Gastroesophageal sphincter (tissue), 4 donors: ENCODE measurements at regions not wholly inside any gene's neighbourhood (a gene's known extent, or its start where the extent isn't known, plus 50 kb on each side); places are given as distances from the start of the nearest gene placed in this dataset.

ENCODE experiments used
- ATAC-seq: fragments of 150-250 bp; one replicate; pipeline ENCODE4 v1.9.1; 2016; ENCODE audit warnings: mild to moderate bottlenecking, moderate library complexity
- H3K27ac ChIP-seq, 4 donors: fragments of 200-600 bp; sonication (generic) in 3 of 4; 1 replicate in 3 of 4; 2 replicates in 1 of 4; pipeline ENCODE4 v1.5.1; 2016 to 2019
- H3K27me3 ChIP-seq: fragments of 200-600 bp; sonication (generic); one replicate; pipeline ENCODE4 v1.5.1; 2019
- H3K36me3 ChIP-seq, 2 donors: fragments of 200-600 bp; sonication (generic); one replicate each; pipeline ENCODE4 v1.5.1; 2019; ENCODE audit warnings: control low read depth in 1 of 2
- H3K4me1 ChIP-seq, 3 donors: fragments of 200-600 bp; sonication (generic); 1 replicate in 2 of 3; 2 replicates in 1 of 3; pipeline ENCODE4 v1.5.1; 2016 to 2019; ENCODE audit warnings: control low read depth in 2 of 3
- H3K4me3 ChIP-seq, 2 donors: fragments of 200-600 bp; sonication (generic); one replicate each; pipeline ENCODE4 v1.5.1; 2019; ENCODE audit warnings: mild to moderate bottlenecking in 1 of 2, moderate library complexity in 1 of 2
- H3K9me3 ChIP-seq, 3 donors: fragments of 200-600 bp; sonication (generic); one replicate each; pipeline ENCODE4 v1.5.1; 2017 to 2019; ENCODE audit warnings: control low read depth in 2 of 3
- EP300 ChIP-seq: sonication (generic); formaldehyde crosslinking; IDR thresholded peaks from one replicate; pipeline ENCODE4 v1.6.1; 2017; ENCODE audit warnings: antibody characterized with exemption, mild to moderate bottlenecking
- POLR2A ChIP-seq, 2 donors: fragments of 450-650 bp; IDR thresholded peaks; one replicate each; pipeline ENCODE4 v1.6.1; 2017; ENCODE audit warnings: antibody characterized with exemption in 2 of 2, mild to moderate bottlenecking in 2 of 2, moderate library complexity in 1 of 2
- POLR2AphosphoS5 ChIP-seq: sonication (generic); formaldehyde crosslinking; IDR thresholded peaks from one replicate; pipeline ENCODE4 v1.6.1; 2017; ENCODE audit warnings: antibody characterized with exemption
- WGBS, 2 donors: methylation state at CpG; one replicate each; pipeline ENCODE4 v1.1.5; 2018; ENCODE audit warnings: low coverage in 1 of 2; 5-methylcytosine and 5-hydroxymethylcytosine counted together
- TF ChIP-seq, protein P1 (sequence below), 4 experiments: fragments of 200-600 bp in 2 of 4; fragments of 450-650 bp in 2 of 4; sonication (generic) in 1 of 4; IDR thresholded peaks; one replicate each; pipeline ENCODE4 v1.5.1; 2017 to 2019; ENCODE audit warnings: antibody characterized with exemption in 4 of 4, mild to moderate bottlenecking in 2 of 4, moderate library complexity in 2 of 4

DNA sequence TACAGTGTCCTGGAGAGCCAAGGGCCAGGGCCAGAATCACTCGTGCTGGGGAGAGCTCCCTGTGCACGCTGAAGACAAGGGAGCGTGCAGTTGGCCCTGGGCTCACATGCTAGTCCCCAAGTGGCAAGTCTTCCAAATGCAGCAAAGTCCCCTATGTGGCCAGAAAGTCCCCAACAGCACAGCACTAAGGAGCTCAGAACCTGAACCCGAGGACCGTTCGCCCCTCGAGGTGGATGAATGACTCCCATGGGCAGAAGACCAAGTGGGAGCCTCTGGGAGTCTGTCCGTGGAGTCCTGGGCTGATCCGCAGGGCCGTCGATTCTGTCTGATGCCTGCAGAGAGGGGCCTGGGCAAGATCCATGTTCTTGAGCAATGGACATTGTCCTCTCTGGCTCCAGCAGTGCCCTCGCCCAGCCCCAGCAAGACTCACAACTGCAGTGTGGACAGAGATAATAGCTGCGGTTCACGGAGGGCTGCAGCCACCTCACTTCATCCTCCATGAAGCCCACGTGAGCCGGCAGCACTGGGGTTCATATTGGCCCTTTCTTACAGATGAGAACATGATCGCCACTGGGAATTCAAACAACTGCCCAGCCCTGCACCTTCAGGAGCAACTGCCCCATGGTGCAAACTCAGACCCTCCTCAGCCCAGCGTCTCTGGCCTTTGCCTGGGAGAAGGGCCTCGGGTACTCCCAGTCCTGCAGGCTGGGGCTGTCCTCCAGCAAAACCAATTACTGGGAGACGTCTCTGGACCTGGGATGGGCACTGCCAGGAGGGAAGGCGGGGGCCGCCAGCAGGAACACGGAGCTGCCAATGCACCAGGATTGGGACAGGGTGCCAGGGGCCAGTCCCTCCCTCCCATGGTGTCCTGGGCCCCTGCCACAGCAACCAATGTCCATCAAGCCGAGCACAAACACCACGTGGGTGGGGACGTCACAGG, 243.7 kb downstream of the NPHP4 start:
- no peak overlapping the region for H3K27ac ChIP-seq
- no peaks in the 10 kb centered on the region for H3K9me3 ChIP-seq
- no peak for TF ChIP-seq POLR2AphosphoS5
- TF ChIP-seq, protein P1, sequence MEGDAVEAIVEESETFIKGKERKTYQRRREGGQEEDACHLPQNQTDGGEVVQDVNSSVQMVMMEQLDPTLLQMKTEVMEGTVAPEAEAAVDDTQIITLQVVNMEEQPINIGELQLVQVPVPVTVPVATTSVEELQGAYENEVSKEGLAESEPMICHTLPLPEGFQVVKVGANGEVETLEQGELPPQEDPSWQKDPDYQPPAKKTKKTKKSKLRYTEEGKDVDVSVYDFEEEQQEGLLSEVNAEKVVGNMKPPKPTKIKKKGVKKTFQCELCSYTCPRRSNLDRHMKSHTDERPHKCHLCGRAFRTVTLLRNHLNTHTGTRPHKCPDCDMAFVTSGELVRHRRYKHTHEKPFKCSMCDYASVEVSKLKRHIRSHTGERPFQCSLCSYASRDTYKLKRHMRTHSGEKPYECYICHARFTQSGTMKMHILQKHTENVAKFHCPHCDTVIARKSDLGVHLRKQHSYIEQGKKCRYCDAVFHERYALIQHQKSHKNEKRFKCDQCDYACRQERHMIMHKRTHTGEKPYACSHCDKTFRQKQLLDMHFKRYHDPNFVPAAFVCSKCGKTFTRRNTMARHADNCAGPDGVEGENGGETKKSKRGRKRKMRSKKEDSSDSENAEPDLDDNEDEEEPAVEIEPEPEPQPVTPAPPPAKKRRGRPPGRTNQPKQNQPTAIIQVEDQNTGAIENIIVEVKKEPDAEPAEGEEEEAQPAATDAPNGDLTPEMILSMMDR (IDR thresholded peaks at IDR 0.05): no peak
- TF ChIP-seq EP300: no peak
- TF ChIP-seq POLR2A (IDR thresholded peaks at IDR 0.05): no peak
- H3K4me1 ChIP-seq: peaks cover 0 to 15% (median 0%) of the 10 kb centered on the region in 3 donors
- peaks cover 79% of the 10 kb centered on the region for H3K27me3 ChIP-seq
- no peak for ATAC-seq
- WGBS, 2 donors: 60% methylated on average over 1 of the region's 26 CpGs; no CpG with 5 or more reads in 1 of the 2 donors
- no peaks in the 10 kb centered on the region for H3K36me3 ChIP-seq
- H3K4me3 ChIP-seq: no peak overlapping the region

DNA sequence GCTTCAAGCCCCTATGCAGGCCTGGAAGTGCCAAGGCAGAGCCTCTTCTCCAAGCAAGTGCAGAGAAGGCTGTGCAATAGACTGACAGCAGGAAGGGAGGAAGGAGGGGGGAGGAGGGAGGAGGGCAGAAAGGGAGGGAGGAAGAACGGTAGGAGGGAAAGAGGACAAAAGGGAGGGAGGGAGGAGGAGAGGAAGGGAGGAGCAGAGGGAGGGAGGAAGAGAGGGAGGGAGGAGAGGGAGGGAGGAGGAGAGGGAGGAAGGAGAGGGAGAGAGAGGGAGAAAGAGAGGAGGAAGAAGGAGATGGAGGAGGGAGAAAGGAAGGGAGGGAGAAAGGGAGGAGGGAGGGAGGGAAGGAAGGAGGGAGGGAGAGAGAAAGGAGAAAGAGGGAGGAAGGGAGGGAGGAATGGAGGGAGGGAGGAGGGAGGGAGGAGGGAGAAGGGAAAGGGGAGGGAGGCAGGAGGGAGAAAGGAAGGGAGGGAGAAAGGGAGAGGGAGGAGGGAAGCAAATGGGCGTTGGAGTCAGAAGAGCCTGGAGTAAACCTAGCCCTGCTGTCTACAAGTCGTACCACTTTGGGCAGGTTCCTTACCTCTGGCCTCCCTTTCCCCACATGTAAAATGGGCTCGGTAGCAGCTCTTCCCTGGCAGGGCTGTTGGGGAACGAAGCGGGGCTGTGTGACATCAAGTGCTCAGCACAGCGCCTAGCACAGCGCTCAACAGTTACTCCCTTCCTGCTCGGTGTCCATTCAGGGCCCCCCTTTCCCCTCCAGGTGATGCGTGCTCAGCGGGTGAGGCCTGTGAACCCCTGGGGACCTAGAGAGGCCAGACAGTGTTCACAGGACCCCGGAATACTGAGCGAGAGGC, 244.6 kb downstream of the NPHP4 start:
- ATAC-seq: no peak
- Histone ChIP-seq H3K4me3 (no peak overlapping the region), H3K36me3 (no peaks in the 10 kb centered on the region), H3K27ac (no peak overlapping the region), H3K27me3 (peaks cover 79% of the 10 kb centered on the region), H3K9me3 (no peaks in the 10 kb centered on the region), H3K4me1 (peaks cover 0 to 15% (median 0%) of the 10 kb centered on the region in 3 donors)
- TF ChIP-seq EP300: no peak
- TF ChIP-seq, protein P1 (IDR thresholded peaks at IDR 0.05): no peak
- no peak for TF ChIP-seq POLR2A (IDR thresholded peaks at IDR 0.05)
- 19 to 46% methylated on average over 3 to 4 of the region's 13 CpGs for WGBS, 2 donors

DNA sequence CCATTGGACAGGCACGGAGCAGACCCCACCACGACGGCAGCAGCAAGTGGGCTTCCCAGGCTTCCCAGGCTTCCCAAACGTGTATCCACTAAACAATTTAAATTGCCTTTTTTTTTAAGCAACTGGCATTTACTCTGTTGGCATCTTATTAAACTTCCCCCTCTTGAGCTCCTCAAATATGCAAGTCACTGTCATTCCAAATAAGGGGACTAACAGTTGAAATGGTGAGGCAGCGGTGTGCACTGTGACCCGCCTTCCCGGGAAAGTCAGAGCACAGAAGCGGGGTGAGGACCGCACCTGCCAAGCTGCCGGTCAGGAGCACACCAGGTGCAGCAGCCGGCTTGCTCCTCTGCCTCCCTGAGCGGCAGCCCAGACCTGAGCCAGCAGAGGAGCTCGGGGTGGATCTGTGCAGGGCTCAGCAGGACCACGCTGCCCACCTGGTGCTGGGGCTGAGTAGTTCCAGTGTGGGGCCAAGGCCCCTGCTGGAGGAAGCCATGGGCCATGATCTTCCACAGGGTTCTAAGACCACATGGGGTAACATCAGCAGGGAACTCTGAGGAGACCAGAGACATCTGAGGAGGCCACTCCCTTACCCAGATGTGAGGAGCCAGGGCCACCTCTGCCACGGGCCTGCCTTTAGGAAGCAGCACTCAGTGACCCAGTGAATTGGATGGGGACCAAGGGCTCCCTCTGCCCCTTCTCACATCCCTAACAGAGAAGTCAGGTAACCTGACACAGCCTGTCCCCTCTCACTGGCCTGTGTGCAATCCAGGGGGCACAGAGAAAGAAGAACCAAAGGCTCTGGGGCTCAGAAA, 245.4 kb downstream of the NPHP4 start:
- H3K4me1 ChIP-seq: peaks cover 0 to 15% (median 0%) of the 10 kb centered on the region in 3 donors
- no peaks in the 10 kb centered on the region for H3K36me3 ChIP-seq
- TF ChIP-seq POLR2AphosphoS5 (no peak), POLR2A (IDR thresholded peaks at IDR 0.05) (no peak), EP300 (no peak)
- TF ChIP-seq, protein P1 (IDR thresholded peaks at IDR 0.05): no peak
- H3K27ac ChIP-seq: no peak overlapping the region
- no peaks in the 10 kb centered on the region for H3K9me3 ChIP-seq
- H3K27me3 ChIP-seq: peaks cover 80% of the 10 kb centered on the region
- H3K4me3 ChIP-seq: no peak overlapping the region
- whole genome bisulfite sequencing, 2 donors: 46 to 70% methylated on average over 7 to 8 of the region's 15 CpGs
- no peak for ATAC-seq

- no peak overlapping the region for H3K4me3 ChIP-seq
- peak; percentile 65 for ATAC-seq
- H3K27me3 ChIP-seq: peaks cover 76% of the 10 kb centered on the region
- TF ChIP-seq POLR2AphosphoS5: no peak
- TF ChIP-seq, protein P1 (IDR thresholded peaks at IDR 0.05): peak in 3 of 4 experiments; percentile 81 to 98 (median 88)
- H3K27ac ChIP-seq: no peak overlapping the region
- peaks cover 0 to 15% (median 0%) of the 10 kb centered on the region in 3 donors for H3K4me1 ChIP-seq
- WGBS, 2 donors: 20 to 60% methylated on average over 1 of the region's 21 CpGs
- H3K9me3 ChIP-seq: no peaks in the 10 kb centered on the region
- H3K36me3 ChIP-seq: no peaks in the 10 kb centered on the region
These were observed 246.2 kb downstream of the NPHP4 start for GRCh38 chr1:5745800-5746610.
